ENCODE measurements at regions not wholly inside any gene's neighbourhood (a gene's known extent, or its start where the extent isn't known, plus 50 kb on each side); places are given as distances from the start of the nearest gene placed in this dataset.

GRCh38 chr5:173464813-173465212 is 136.6 kb upstream of the STC2 start:
- H3K4me2 ChIP-seq (ENCODE audit: low read length) = no peak overlapping the region
- DNase-seq (no peak), ATAC-seq (no peak)
- H3F3A ChIP-seq (ENCODE audit: low read length, unreplicated experiment) = no peaks in the 10 kb centered on the region
- no peaks in the 10 kb centered on the region for H3K4me1 ChIP-seq (ENCODE audit: insufficient read depth, low read length)
- ChIA-PET POLR2A (ENCODE audit: unreplicated experiment) (no interaction called here), CTCF (no interaction called here)
- no peaks in the 10 kb centered on the region for H3K79me2 ChIP-seq (ENCODE audit: low read length)
- H3K4me3 ChIP-seq (ENCODE audit: low read length) = no peak overlapping the region
- no peaks in the 10 kb centered on the region for H4K20me1 ChIP-seq (ENCODE audit: low read length)
- no peak overlapping the region for H3K9ac ChIP-seq (ENCODE audit: low read length)
- no peaks in the 10 kb centered on the region for H3K36me3 ChIP-seq (ENCODE audit: low read depth, low read length)
- no peak overlapping the region for H2AFZ ChIP-seq (ENCODE audit: low read length)
- no peaks in the 10 kb centered on the region for H3K27me3 ChIP-seq (ENCODE audit: low read length)
- H3K9me3 ChIP-seq (ENCODE audit: low read length) = no peaks in the 10 kb centered on the region
- intact Hi-C loops (cut with micrococcal nuclease) = no loop called here
- H3K9me2 ChIP-seq (replicated peaks; ENCODE audit: low read length) = no peaks in the 10 kb centered on the region
- BruUV-seq (replicated peaks) = no TSS peak
- H3K27ac ChIP-seq (ENCODE audit: low read length) = no peak overlapping the region
- no peak for TF ChIP-seq CTCF (conservative IDR thresholded peaks at IDR 0.05; ENCODE audit: low read depth, low read length)
- TF ChIP-seq EZH2 (IDR thresholded peaks at IDR 0.05; ENCODE audit: low read length, unreplicated experiment) = no peak
- TF ChIP-seq EZH2phosphoT487 (IDR thresholded peaks at IDR 0.05; ENCODE audit: borderline replicate concordance, low read length) = no peak

- no peak overlapping the region for H3K4me3 ChIP-seq (ENCODE audit: low read length)
- BruUV-seq (replicated peaks) = no TSS peak
- no peak overlapping the region for H3K4me2 ChIP-seq (ENCODE audit: low read length)
- H3K36me3 ChIP-seq (ENCODE audit: low read depth, low read length) = no peaks in the 10 kb centered on the region
- no peaks in the 10 kb centered on the region for H3K27me3 ChIP-seq (ENCODE audit: low read length)
- intact Hi-C loops (cut with micrococcal nuclease) = no loop called here
- ChIA-PET CTCF (no interaction called here), POLR2A (ENCODE audit: unreplicated experiment) (no interaction called here)
- no peaks in the 10 kb centered on the region for H3K79me2 ChIP-seq (ENCODE audit: low read length)
- H3K27ac ChIP-seq (ENCODE audit: low read length) = no peak overlapping the region
- H3F3A ChIP-seq (ENCODE audit: low read length, unreplicated experiment) = no peaks in the 10 kb centered on the region
- H4K20me1 ChIP-seq (ENCODE audit: low read length) = no peaks in the 10 kb centered on the region
- H2AFZ ChIP-seq (ENCODE audit: low read length) = no peak overlapping the region
- TF ChIP-seq CTCF (conservative IDR thresholded peaks at IDR 0.05; ENCODE audit: low read depth, low read length) (no peak), EZH2 (IDR thresholded peaks at IDR 0.05; ENCODE audit: low read length, unreplicated experiment) (no peak), EZH2phosphoT487 (IDR thresholded peaks at IDR 0.05; ENCODE audit: borderline replicate concordance, low read length) (no peak)
- H3K9me3 ChIP-seq (ENCODE audit: low read length) = no peaks in the 10 kb centered on the region
- H3K9ac ChIP-seq (ENCODE audit: low read length) = no peak overlapping the region
- DNase-seq (no peak), ATAC-seq (no peak)
- H3K9me2 ChIP-seq (replicated peaks; ENCODE audit: low read length) = no peaks in the 10 kb centered on the region
- no peaks in the 10 kb centered on the region; the same call in 1 of the 2 replicates for H3K4me1 ChIP-seq (ENCODE audit: insufficient read depth, low read length)
These were observed 135.0 kb upstream of the STC2 start for GRCh38 chr5:173463207-173463606.

- Histone ChIP-seq H3K9me2 (replicated peaks; ENCODE audit: low read length) (no peaks in the 10 kb centered on the region), H3K27me3 (ENCODE audit: low read length) (no peaks in the 10 kb centered on the region), H3K9me3 (ENCODE audit: low read length) (no peaks in the 10 kb centered on the region), H3K4me2 (ENCODE audit: low read length) (no peak overlapping the region), H3K4me3 (ENCODE audit: low read length) (no peak overlapping the region), H3K4me1 (ENCODE audit: insufficient read depth, low read length) (peaks cover 36% of the 10 kb centered on the region), H2AFZ (ENCODE audit: low read length) (no peak overlapping the region), H3K27ac (ENCODE audit: low read length) (peak overlapping the region; percentile 30; the same call in 1 of the 2 replicates), H3K9ac (ENCODE audit: low read length) (no peak overlapping the region), H3K79me2 (ENCODE audit: low read length) (no peaks in the 10 kb centered on the region), H3F3A (ENCODE audit: low read length, unreplicated experiment) (peaks cover 15% of the 10 kb centered on the region), H4K20me1 (ENCODE audit: low read length) (no peaks in the 10 kb centered on the region), H3K36me3 (ENCODE audit: low read depth, low read length) (no peaks in the 10 kb centered on the region)
- CTCF ChIA-PET = no interaction called here
- BruUV-seq (replicated peaks) = no TSS peak
- ATAC-seq (no peak), DNase-seq (peak; percentile 55)
- POLR2A ChIA-PET (ENCODE audit: unreplicated experiment) = no interaction called here
- intact Hi-C loops (cut with micrococcal nuclease) = loop anchor here (10.0 kb wide), 1 partner anchor 684 kb away; the partner anchor contains the start of gene DUSP1
- no peak for TF ChIP-seq CTCF (conservative IDR thresholded peaks at IDR 0.05; ENCODE audit: low read depth, low read length)
These were observed 130.8 kb upstream of the STC2 start for GRCh38 chr5:173458828-173459609.

Measured in PC-3 (cell line).